ENCODE measurements at regions not wholly inside any gene's neighbourhood (a gene's known extent, or its start where the extent isn't known, plus 50 kb on each side); places are given as distances from the start of the nearest gene placed in this dataset.
"Not testable (repeated sequence)": the region's sequence is repeated elsewhere in the genome, so short reads cannot be mapped to it uniquely, and the experiment has no call there.

GRCh38 chr12:75759196-75759595 lies 247.8 kb upstream of the KRR1 start:
- DNase-seq (ENCODE audit: low read depth) = no peak

- no peak for DNase-seq (ENCODE audit: low read depth)
Measured at GRCh38 chr12:75756771-75757170, 245.4 kb upstream of the KRR1 start.

GRCh38 chr12:75756111-75756510 lies 244.7 kb upstream of the KRR1 start:
- DNase-seq (ENCODE audit: low read depth) = no peak

- no peak for DNase-seq (ENCODE audit: low read depth)
Measured at GRCh38 chr12:75754698-75755097, 243.3 kb upstream of the KRR1 start.

- DNase-seq (ENCODE audit: low read depth) = no peak
Measured at GRCh38 chr12:75754141-75754540, 242.7 kb upstream of the KRR1 start.

GRCh38 chr12:75751769-75752471 lies 240.5 kb upstream of the KRR1 start:
- no peak for DNase-seq (ENCODE audit: low read depth)

- DNase-seq (ENCODE audit: low read depth) = no peak
Measured at GRCh38 chr12:75750716-75751306, 239.4 kb upstream of the KRR1 start.

GRCh38 chr12:75748990-75749389 lies 237.6 kb upstream of the KRR1 start:
- not testable (repeated sequence) for DNase-seq (ENCODE audit: low read depth)

GRCh38 chr12:75748136-75748535 lies 236.7 kb upstream of the KRR1 start:
- no peak for DNase-seq (ENCODE audit: low read depth)

- DNase-seq (ENCODE audit: low read depth) = peak; percentile 38
Measured at GRCh38 chr12:75747572-75748021, 236.2 kb upstream of the KRR1 start.

- DNase-seq (ENCODE audit: low read depth) = no peak
Measured at GRCh38 chr12:75746621-75747020, 235.2 kb upstream of the KRR1 start.

- no peak for DNase-seq (ENCODE audit: low read depth)
Measured at GRCh38 chr12:75744607-75745256, 233.3 kb upstream of the KRR1 start.

- DNase-seq (ENCODE audit: low read depth) = no peak
Measured at GRCh38 chr12:75742961-75743360, 231.6 kb upstream of the KRR1 start.

GRCh38 chr12:75742048-75742447 lies 230.6 kb upstream of the KRR1 start:
- no peak for DNase-seq (ENCODE audit: low read depth)

- no peak for DNase-seq (ENCODE audit: low read depth)
Measured at GRCh38 chr12:75739912-75740311, 228.5 kb upstream of the KRR1 start.

- not testable (repeated sequence) for DNase-seq (ENCODE audit: low read depth)
Measured at GRCh38 chr12:75739098-75739497, 227.7 kb upstream of the KRR1 start.

- DNase-seq (ENCODE audit: low read depth) = no peak
Measured at GRCh38 chr12:75738486-75738885, 227.1 kb upstream of the KRR1 start.

- DNase-seq (ENCODE audit: low read depth) = no peak
Measured at GRCh38 chr12:75735853-75736252, 224.4 kb upstream of the KRR1 start.

- DNase-seq (ENCODE audit: low read depth) = no peak
Measured at GRCh38 chr12:75728826-75729225, 217.4 kb upstream of the KRR1 start.

GRCh38 chr12:75727577-75727976 lies 216.2 kb upstream of the KRR1 start:
- DNase-seq (ENCODE audit: low read depth) = no peak

GRCh38 chr12:75725521-75726111 lies 214.2 kb upstream of the KRR1 start:
- peak; percentile 31 for DNase-seq (ENCODE audit: low read depth)

- peak; percentile 88 for DNase-seq (ENCODE audit: low read depth)
Measured at GRCh38 chr12:75724928-75725312, 213.5 kb upstream of the KRR1 start.

- no peak for DNase-seq (ENCODE audit: low read depth)
Measured at GRCh38 chr12:75724307-75724927, 213.0 kb upstream of the KRR1 start.

All from GM04504 (cell line).